OCI-LY7 (cell line): ENCODE measurements at regions not wholly inside any gene's neighbourhood (a gene's known extent, or its start where the extent isn't known, plus 50 kb on each side); places are given as distances from the start of the nearest gene placed in this dataset.

Experiments
- BruUV-seq: library from RNA; stranded (reverse); fragments of 400-500 nt; replicated peaks from 2 replicates; lab custom pipeline; 2021; lab: Mats Ljungman, UMichigan
- CTCF ChIA-PET: fragments of 300-600 bp; sonication (Branson Sonifier 250); formaldehyde crosslinking; loops from one replicate; lab custom pipeline; 2022; ENCODE audit warnings: antibody characterized with exemption; ENCODE audit not compliant: unreplicated experiment; lab: Charles Lee
- POLR2A ChIA-PET: fragments of 300-600 bp; sonication (Branson Sonifier 250); formaldehyde crosslinking; loops from one replicate; lab custom pipeline; 2022; ENCODE audit warnings: antibody characterized with exemption; lab: Charles Lee
- DNase-seq: peaks from one replicate; pipeline ENCODE4 v3.0.0-alpha.2; 2015; ENCODE audit warnings: low spot score
- H2AFZ ChIP-seq: fragments of 200-600 bp; sonication (generic), shearing (Covaris generic); 2 replicates; pipeline ENCODE4 v1.6.1; 2014; ENCODE audit warnings: mild to moderate bottlenecking, antibody characterized with exemption, low read length, moderate library complexity
- H3K27ac ChIP-seq: fragments of 200-600 bp; sonication (generic); 2 replicates; pipeline ENCODE4 v1.5.1; 2014; ENCODE audit warnings: mixed run types, low read depth, mild to moderate bottlenecking, moderate library complexity, low read length, inconsistent platforms; ENCODE audit not compliant: poor library complexity, severe bottlenecking
- H3K36me3 ChIP-seq: fragments of 200-600 bp; sonication (generic); 2 replicates; pipeline ENCODE4 v1.6.1; 2014; ENCODE audit warnings: mild to moderate bottlenecking, antibody characterized with exemption, low read length, moderate library complexity, mixed read lengths; ENCODE audit not compliant: insufficient read depth
- H3K4me1 ChIP-seq: fragments of 200-600 bp; sonication (generic); 2 replicates; pipeline ENCODE4 v1.5.1; 2014; ENCODE audit warnings: mild to moderate bottlenecking, low read length; ENCODE audit not compliant: insufficient read depth, poor library complexity, severe bottlenecking
- H3K4me2 ChIP-seq: fragments of 200-600 bp; sonication (generic); 2 replicates; pipeline ENCODE4 v1.6.1; 2014; ENCODE audit warnings: mild to moderate bottlenecking, low read length
- H3K4me3 ChIP-seq: fragments of 200-600 bp; sonication (generic); 2 replicates; pipeline ENCODE4 v1.5.1; 2014; ENCODE audit warnings: mild to moderate bottlenecking, low read depth, low read length; ENCODE audit not compliant: poor library complexity, severe bottlenecking
- H3K79me2 ChIP-seq: fragments of 200-600 bp; sonication (generic); 2 replicates; pipeline ENCODE4 v1.6.1; 2016; ENCODE audit warnings: low read depth, mild to moderate bottlenecking, low read length, moderate library complexity, mixed read lengths; ENCODE audit not compliant: insufficient read depth
- H3K9me2 ChIP-seq: fragments of 200-600 bp; sonication (generic); 2 replicates; pipeline ENCODE4 v1.6.1; 2016; ENCODE audit warnings: mild to moderate bottlenecking, low read length, mixed read lengths; ENCODE audit not compliant: insufficient read depth
- H3K9me3 ChIP-seq: fragments of 200-600 bp; sonication (generic); 2 replicates; pipeline ENCODE4 v1.6.1; 2014; ENCODE audit warnings: mild to moderate bottlenecking, mixed run types, low read length, mixed read lengths
- H4K20me1 ChIP-seq: fragments of 200-600 bp; sonication (generic); 2 replicates; pipeline ENCODE4 v1.6.1; 2014; ENCODE audit warnings: mild to moderate bottlenecking, antibody characterized with exemption, low read length, moderate library complexity, mixed read lengths; ENCODE audit not compliant: insufficient read depth
- CTCF ChIP-seq: fragments of 200-600 bp; sonication (generic); conservative IDR thresholded peaks from 2 replicates; pipeline ENCODE4 v1.5.1; 2014; ENCODE audit warnings: mild to moderate bottlenecking, antibody characterized with exemption, low read length, moderate library complexity, mixed read lengths
- EZH2phosphoT487 ChIP-seq: fragments of 200-600 bp; sonication (generic); IDR thresholded peaks from 2 replicates; pipeline ENCODE4 v1.6.1; 2018; ENCODE audit warnings: low read depth, borderline replicate concordance, mild to moderate bottlenecking, mixed run types, antibody characterized with exemption, low read length, moderate library complexity, mixed read lengths
- intact Hi-C: fragments of 100-400 bp; cut with micrococcal nuclease; formaldehyde crosslinking; loops from one replicate; pipeline ENCODE4 v1.10.0; 2022; ENCODE audit not compliant: unreplicated experiment

GRCh38 chr7:67599331-67600062, 602.9 kb downstream of the TYW1 start:
- ChIA-PET CTCF (no interaction called here), POLR2A (no interaction called here)
- TF ChIP-seq CTCF (no peak), EZH2phosphoT487 (no peak)
- Histone ChIP-seq H3K27ac (no peak overlapping the region), H4K20me1 (no peaks in the 10 kb centered on the region), H3K36me3 (no peaks in the 10 kb centered on the region), H3K4me1 (no peaks in the 10 kb centered on the region), H3K4me3 (no peak overlapping the region), H3K9me3 (no peaks in the 10 kb centered on the region), H2AFZ (no peak overlapping the region), H3K4me2 (no peak overlapping the region), H3K9me2 (no peaks in the 10 kb centered on the region), H3K79me2 (no peaks in the 10 kb centered on the region)
- DNase-seq, result no peak
- intact Hi-C loops, result no loop called here
- no TSS peak for BruUV-seq

- no TSS peak for BruUV-seq
- ChIA-PET POLR2A (interaction anchor here (0.6 kb wide), 1 partner anchor 1290 kb away, joined by 3 read pairs; no protein-coding TSS in a partner anchor), CTCF (no interaction called here)
- no peak overlapping the region for H2AFZ ChIP-seq
- H3K9me2 ChIP-seq, result no peaks in the 10 kb centered on the region
- no peak for TF ChIP-seq EZH2phosphoT487
- no peak for TF ChIP-seq CTCF
- H3K27ac ChIP-seq, result no peak overlapping the region
- H3K79me2 ChIP-seq, result no peaks in the 10 kb centered on the region
- H4K20me1 ChIP-seq, result no peaks in the 10 kb centered on the region
- no peaks in the 10 kb centered on the region for H3K9me3 ChIP-seq
- H3K4me1 ChIP-seq, result no peaks in the 10 kb centered on the region
- H3K4me2 ChIP-seq, result no peak overlapping the region
- H3K36me3 ChIP-seq, result no peaks in the 10 kb centered on the region
- H3K4me3 ChIP-seq, result no peak overlapping the region
- intact Hi-C loops, result no loop called here
- no peak for DNase-seq
Measured at GRCh38 chr7:67602246-67602887, 605.7 kb downstream of the TYW1 start.
